ENCODE measurements at regions not wholly inside any gene's neighbourhood (a gene's known extent, or its start where the extent isn't known, plus 50 kb on each side); places are given as distances from the start of the nearest gene placed in this dataset.
"Not testable (repeated sequence)": the region's sequence is repeated elsewhere in the genome, so short reads cannot be mapped to it uniquely, and the experiment has no call there.

- intact Hi-C loops (cut with micrococcal nuclease) = no loop called here
Observed at GRCh38 chr1:164093543-164093942, 465.4 kb upstream of the PBX1 start.

GRCh38 chr1:164101802-164102201, 457.2 kb upstream of the PBX1 start:
- intact Hi-C loops (cut with micrococcal nuclease) = no loop called here

- intact Hi-C loops (cut with micrococcal nuclease) = no loop called here
Observed at GRCh38 chr1:164131949-164132348, 427.0 kb upstream of the PBX1 start.

DNA sequence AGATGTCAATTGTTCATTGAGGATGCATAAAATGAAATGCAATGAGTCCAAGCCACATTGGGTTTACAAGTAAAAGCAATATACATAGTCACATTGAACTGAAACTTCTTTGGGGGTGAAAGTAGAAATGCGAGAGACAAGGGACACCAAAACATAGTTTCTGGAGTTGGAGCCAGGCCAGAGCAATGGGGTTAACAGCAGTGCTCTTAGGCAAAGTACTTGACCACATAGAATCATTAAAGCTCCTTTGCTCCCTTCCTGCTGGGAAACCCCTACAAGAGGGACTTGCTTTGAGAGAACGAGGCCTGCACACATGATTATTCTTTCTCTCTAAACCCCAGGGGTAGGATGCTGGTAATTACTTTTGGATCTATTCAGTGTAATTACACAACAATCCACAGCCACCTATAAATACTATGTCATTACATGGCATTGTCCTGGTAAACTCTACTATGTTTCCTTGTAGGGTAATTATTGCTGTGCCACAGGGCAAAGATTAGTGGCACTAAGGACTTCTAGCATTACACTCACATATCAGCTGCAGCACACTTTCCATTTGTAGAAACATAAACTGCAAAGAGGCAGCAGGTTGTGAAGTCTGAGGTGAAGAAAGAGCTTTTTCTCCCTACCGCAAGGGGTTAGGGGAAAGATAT, 421.6 kb upstream of the PBX1 start:
- intact Hi-C loops (cut with micrococcal nuclease) = no loop called here

DNA sequence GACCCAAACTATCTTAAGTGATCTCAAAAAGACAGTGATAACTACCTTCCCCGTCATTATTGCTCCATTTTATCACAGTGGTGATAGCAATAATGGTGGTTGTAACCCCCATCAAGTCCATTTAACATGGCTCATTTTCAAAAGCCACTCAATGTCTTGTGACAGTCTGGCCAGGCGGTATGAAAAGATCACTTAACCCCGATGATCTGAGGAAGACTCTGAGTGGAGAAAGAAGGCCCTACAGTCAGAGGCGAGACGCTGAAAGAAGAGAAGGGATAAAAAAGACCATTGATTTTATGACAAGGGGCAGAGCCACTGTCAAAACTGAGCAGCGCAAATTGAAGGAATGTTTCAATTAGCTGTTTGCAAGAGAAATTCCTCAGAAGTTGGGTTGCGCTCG, 417.2 kb upstream of the PBX1 start:
- intact Hi-C loops (cut with micrococcal nuclease) = no loop called here

- intact Hi-C loops (cut with micrococcal nuclease) = no loop called here
Observed at GRCh38 chr1:164154622-164155021, 404.4 kb upstream of the PBX1 start.

DNA sequence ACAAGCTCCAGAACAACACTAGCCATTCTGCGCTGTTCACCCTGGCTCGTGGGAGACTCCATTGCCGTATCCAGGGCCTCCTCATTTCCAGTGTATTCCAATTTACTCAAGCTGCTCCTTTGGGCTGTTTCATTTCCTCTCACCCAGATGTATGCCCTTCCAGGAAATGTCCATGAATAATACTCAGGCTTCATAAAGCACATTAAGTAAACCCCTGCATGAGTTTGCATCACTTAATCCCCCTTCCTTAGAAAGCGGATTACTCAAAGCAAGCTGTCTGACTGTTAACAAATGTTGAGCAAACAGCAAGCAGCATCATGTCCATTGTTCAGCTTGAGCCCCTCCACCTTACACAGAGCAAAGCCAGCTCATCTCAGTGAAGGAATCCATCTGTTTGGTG, 403.6 kb upstream of the PBX1 start:
- intact Hi-C loops (cut with micrococcal nuclease) = no loop called here

GRCh38 chr1:164163289-164163849, 395.6 kb upstream of the PBX1 start:
- intact Hi-C loops (cut with micrococcal nuclease) = no loop called here

- intact Hi-C loops (cut with micrococcal nuclease) = no loop called here
Observed at GRCh38 chr1:164165466-164165865, 393.5 kb upstream of the PBX1 start.

DNA sequence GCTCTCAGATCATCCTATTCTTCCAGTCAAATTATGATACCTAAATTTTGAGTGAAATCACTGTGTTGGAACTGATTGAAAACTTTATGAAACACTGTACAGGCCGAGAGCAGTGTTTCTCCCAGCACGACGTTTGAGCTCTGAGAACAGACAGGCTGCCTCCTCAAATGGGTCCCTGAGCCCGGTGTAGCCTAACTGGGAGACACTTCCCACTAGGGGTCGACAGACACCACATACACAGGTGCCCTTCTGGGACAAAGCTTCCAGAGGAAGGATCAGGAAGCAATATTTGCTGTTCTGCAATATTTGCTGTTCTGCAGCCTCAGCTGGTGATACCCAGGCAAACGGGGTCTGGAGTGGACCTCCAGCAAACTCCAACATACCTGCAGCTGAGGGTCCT, 392.5 kb upstream of the PBX1 start:
- intact Hi-C loops (cut with micrococcal nuclease) = not testable (repeated sequence)

DNA sequence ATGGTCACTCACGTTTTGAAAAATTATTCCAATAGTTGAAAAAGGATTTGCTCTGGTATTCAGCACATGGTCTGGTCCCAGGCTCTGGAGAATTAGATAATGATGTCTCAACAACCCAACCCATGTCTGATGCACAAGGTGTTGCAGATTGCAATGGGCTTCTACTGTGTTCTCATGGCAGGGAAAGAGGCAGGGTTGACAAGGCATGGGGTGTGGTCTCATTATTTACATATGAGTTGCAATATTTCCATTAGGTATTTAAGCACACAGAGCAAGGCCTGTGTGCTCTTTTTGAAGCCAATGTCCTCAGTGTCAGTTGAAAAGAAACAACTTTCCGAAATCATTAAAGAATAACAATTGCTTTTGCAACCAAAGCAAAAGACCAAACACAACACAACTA, 381.9 kb upstream of the PBX1 start:
- intact Hi-C loops (cut with micrococcal nuclease) = no loop called here

GRCh38 chr1:164180824-164181223, 378.2 kb upstream of the PBX1 start:
- intact Hi-C loops (cut with micrococcal nuclease) = no loop called here

- intact Hi-C loops (cut with micrococcal nuclease) = no loop called here
Observed at GRCh38 chr1:164183854-164184635, 374.9 kb upstream of the PBX1 start.

DNA sequence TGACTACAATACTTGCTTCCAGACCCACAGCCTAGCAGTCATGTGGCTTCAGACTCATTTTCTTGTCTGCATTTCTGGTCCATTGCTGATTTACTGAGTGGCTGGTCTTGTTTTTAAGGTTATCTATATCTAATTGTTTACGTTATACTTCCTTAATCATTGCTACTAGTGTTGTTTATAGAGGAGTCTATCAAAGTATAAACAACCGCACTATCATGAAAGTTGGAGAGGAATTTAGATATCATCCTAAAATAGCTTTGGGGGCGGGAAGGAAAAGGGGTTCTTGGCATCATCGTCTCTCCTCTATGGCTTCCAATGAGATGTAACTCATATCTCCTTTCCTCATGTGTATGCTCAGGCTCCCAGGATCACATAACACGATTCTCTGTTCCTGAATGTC, 372.1 kb upstream of the PBX1 start:
- intact Hi-C loops (cut with micrococcal nuclease) = no loop called here

DNA sequence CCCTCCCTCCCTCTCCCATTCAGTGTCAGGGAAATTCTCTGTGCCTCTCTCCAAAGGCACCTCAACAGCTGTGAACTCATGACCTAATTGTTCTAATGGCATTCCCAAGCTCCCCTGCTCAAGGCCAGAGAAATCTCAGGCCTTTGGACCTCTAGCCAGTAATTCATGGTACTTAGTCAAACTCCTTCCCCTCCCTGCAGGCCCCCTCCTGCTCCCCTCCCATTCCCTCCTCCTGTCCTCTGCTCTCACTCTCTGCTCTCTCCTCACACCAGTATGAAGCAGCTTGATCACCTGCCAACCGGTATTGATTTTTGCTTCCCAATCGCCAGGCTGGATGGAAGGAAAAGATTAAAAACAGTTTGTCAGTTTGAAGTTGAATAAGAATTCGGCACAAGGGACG, 370.5 kb upstream of the PBX1 start:
- intact Hi-C loops (cut with micrococcal nuclease) = no loop called here

GRCh38 chr1:164191191-164191590, 367.8 kb upstream of the PBX1 start:
- intact Hi-C loops (cut with micrococcal nuclease) = no loop called here

GRCh38 chr1:164210211-164210739, 348.7 kb upstream of the PBX1 start:
- intact Hi-C loops (cut with micrococcal nuclease) = no loop called here

GRCh38 chr1:164223378-164223777, 335.6 kb upstream of the PBX1 start:
- intact Hi-C loops (cut with micrococcal nuclease) = no loop called here

- intact Hi-C loops (cut with micrococcal nuclease) = no loop called here
Observed at GRCh38 chr1:164225011-164225410, 334.0 kb upstream of the PBX1 start.

GRCh38 chr1:164226977-164227376, 332.0 kb upstream of the PBX1 start:
- intact Hi-C loops (cut with micrococcal nuclease) = no loop called here

GRCh38 chr1:164228928-164229327, 330.1 kb upstream of the PBX1 start:
- intact Hi-C loops (cut with micrococcal nuclease) = no loop called here

DNA sequence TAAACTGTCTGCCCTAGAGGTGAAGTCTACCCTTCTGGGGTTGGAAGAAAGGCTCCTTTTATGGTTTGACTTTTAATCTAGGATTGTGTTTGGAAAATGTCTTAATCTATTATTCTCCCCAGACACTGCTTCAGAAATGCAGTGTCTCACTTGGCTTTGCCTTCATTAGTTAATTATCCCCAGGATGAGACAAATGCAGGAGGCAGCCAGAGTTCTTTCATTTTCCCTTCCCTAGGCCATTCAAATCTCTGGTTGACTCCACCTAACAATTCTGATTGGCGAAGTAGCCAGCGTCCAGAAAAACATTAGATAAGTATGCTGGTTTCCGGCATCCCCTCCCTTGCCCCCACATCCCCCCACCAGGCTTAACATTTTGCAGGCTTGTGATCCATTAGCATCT, 325.8 kb upstream of the PBX1 start:
- intact Hi-C loops (cut with micrococcal nuclease) = no loop called here

DNA sequence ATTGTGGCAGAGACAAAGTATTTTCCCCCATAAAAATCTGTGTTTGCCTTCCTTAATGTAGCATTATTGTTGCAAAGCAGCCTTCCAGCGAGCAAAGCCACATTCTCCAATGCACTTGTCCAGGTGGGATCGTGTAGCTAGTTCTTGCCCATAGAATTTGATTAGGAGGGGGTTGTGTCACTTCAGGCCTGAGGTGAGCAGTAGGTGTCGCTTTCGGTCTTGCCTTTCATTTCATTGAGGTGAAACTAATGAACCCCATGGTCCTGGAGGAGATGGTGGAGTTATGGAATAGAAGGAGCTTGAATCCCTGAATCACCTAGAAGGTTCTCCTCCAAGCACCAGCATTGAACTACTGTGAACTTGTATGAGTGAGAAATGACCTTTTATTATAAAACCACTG, 318.9 kb upstream of the PBX1 start:
- intact Hi-C loops (cut with micrococcal nuclease) = no loop called here
